PC-3 (cell line): ENCODE measurements at regions not wholly inside any gene's neighbourhood (a gene's known extent, or its start where the extent isn't known, plus 50 kb on each side); places are given as distances from the start of the nearest gene placed in this dataset.

Experiments used
- ATAC-seq: fragments of 200-7000 bp; cut with Tn5 transposase; 2 replicates; pipeline ENCODE4 v1.9.1; 2020; ENCODE audit warnings: mild to moderate bottlenecking, moderate library complexity
- BruUV-seq: library from RNA; stranded (reverse); fragments of 400-500 nt; replicated peaks from 2 replicates; lab custom pipeline; 2021; lab: Mats Ljungman, UMichigan
- CTCF ChIA-PET: fragments of 300-600 bp; sonication (Branson Sonifier 250); formaldehyde crosslinking; loops from one replicate; lab custom pipeline; 2022; ENCODE audit warnings: antibody characterized with exemption; lab: Charles Lee
- POLR2A ChIA-PET: fragments of 300-600 bp; sonication (Branson Sonifier 250); formaldehyde crosslinking; loops from one replicate; lab custom pipeline; 2022; ENCODE audit warnings: antibody characterized with exemption; ENCODE audit not compliant: unreplicated experiment; lab: Charles Lee
- DNase-seq: peaks from one replicate; pipeline ENCODE4 v3.0.0-alpha.2; 2015
- H2AFZ ChIP-seq: fragments of 300-600 bp; sonication (generic); 2 replicates; pipeline ENCODE4 v1.6.0; 2016; ENCODE audit warnings: antibody characterized with exemption, low read length
- H3F3A ChIP-seq: fragments of 300-600 bp; sonication (generic); one replicate; pipeline ENCODE4 v1.6.0; 2017; ENCODE audit warnings: antibody characterized with exemption, low read length, control low read depth, mild to moderate bottlenecking; ENCODE audit not compliant: unreplicated experiment
- H3K27ac ChIP-seq: fragments of 300-600 bp; sonication (generic); 2 replicates; pipeline ENCODE4 v1.5.1; 2016; ENCODE audit warnings: mild to moderate bottlenecking, low read length
- H3K27me3 ChIP-seq: fragments of 300-600 bp; sonication (generic); 2 replicates; pipeline ENCODE4 v1.6.1; 2016; ENCODE audit warnings: low read length, mixed read lengths
- H3K36me3 ChIP-seq: fragments of 300-600 bp; sonication (generic); 2 replicates; pipeline ENCODE4 v1.6.1; 2016; ENCODE audit warnings: low read depth, mixed run types, low read length, mixed read lengths
- H3K4me1 ChIP-seq: fragments of 300-600 bp; sonication (generic); 2 replicates; pipeline ENCODE4 v1.5.1; 2016; ENCODE audit warnings: low read length; ENCODE audit not compliant: insufficient read depth
- H3K4me2 ChIP-seq: fragments of 300-600 bp; sonication (generic); 2 replicates; pipeline ENCODE4 v1.6.0; 2016; ENCODE audit warnings: low read length
- H3K4me3 ChIP-seq: fragments of 300-600 bp; sonication (generic); 2 replicates; pipeline ENCODE4 v1.5.1; 2016; ENCODE audit warnings: mild to moderate bottlenecking, low read length, mixed read lengths
- H3K79me2 ChIP-seq: fragments of 300-600 bp; sonication (generic); 2 replicates; pipeline ENCODE4 v1.6.1; 2017; ENCODE audit warnings: low read length, mixed read lengths
- H3K9ac ChIP-seq: fragments of 300-600 bp; sonication (generic); 2 replicates; pipeline ENCODE4 v1.6.0; 2016; ENCODE audit warnings: mild to moderate bottlenecking, low read length
- H3K9me2 ChIP-seq: fragments of 300-600 bp; sonication (generic); replicated peaks from 2 replicates; pipeline ENCODE4 v1.6.1; 2016; ENCODE audit warnings: mixed run types, low read length, mixed read lengths
- H3K9me3 ChIP-seq: fragments of 300-600 bp; sonication (generic); 2 replicates; pipeline ENCODE4 v1.6.1; 2016; ENCODE audit warnings: low read length, mixed read lengths
- H4K20me1 ChIP-seq: fragments of 300-600 bp; sonication (generic); 2 replicates; pipeline ENCODE4 v1.6.1; 2016; ENCODE audit warnings: low read length, mixed read lengths
- EZH2 ChIP-seq: fragments of 300-600 bp; sonication (generic); IDR thresholded peaks from one replicate; pipeline ENCODE4 v1.6.1; 2017; ENCODE audit warnings: antibody characterized with exemption, mild to moderate bottlenecking, low read length; ENCODE audit not compliant: unreplicated experiment
- EZH2phosphoT487 ChIP-seq: fragments of 300-600 bp; sonication (generic); IDR thresholded peaks from 2 replicates; pipeline ENCODE4 v1.6.1; 2018; ENCODE audit warnings: mild to moderate bottlenecking, antibody characterized with exemption, low read length, borderline replicate concordance
- intact Hi-C: fragments of 100-400 bp; cut with micrococcal nuclease; formaldehyde crosslinking; loops from 2 replicates; pipeline ENCODE4 v1.9.0; 2023
- TF ChIP-seq, protein P1 (sequence below): fragments of 300-600 bp; sonication (generic); conservative IDR thresholded peaks from 2 replicates; pipeline ENCODE4 v1.5.1; 2017; ENCODE audit warnings: antibody characterized with exemption, low read depth, mild to moderate bottlenecking, low read length

DNA sequence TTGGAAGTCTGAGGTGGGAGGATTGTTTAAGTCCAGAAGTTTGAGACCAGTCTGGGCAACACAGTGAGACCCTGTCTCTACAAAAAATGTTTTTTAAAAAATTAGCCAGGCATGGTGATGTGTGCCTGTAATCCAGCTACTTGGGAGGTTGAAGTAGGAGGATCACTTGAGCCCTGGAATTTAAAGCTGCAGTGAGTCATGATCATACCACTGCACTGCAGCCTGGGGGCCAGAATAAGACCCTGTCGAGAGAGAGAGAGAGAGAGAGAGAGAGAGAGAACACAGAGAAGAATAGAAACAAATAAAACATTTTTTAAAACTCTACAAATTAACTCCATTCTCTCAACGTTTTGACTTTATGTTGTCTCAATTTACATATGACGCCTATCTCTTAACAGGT lies 111.8 kb downstream of the BARX1 start:
- Histone ChIP-seq H2AFZ (no peak overlapping the region), H3K4me2 (no peak overlapping the region), H3K4me3 (no peak overlapping the region), H3K27ac (no peak overlapping the region), H3K4me1 (no peaks in the 10 kb centered on the region), H3K79me2 (no peaks in the 10 kb centered on the region), H3K9ac (no peak overlapping the region), H3K9me2 (no peaks in the 10 kb centered on the region), H4K20me1 (no peaks in the 10 kb centered on the region), H3K27me3 (peaks cover 5% of the 10 kb centered on the region; the same call in 1 of the 2 replicates), H3K9me3 (no peaks in the 10 kb centered on the region), H3K36me3 (no peaks in the 10 kb centered on the region), H3F3A (no peaks in the 10 kb centered on the region)
- ChIA-PET CTCF (no interaction called here), POLR2A (no interaction called here)
- intact Hi-C loops = no loop called here
- no peak for ATAC-seq
- no peak for DNase-seq
- TF ChIP-seq EZH2 (no peak), EZH2phosphoT487 (no peak)
- TF ChIP-seq, protein P1, sequence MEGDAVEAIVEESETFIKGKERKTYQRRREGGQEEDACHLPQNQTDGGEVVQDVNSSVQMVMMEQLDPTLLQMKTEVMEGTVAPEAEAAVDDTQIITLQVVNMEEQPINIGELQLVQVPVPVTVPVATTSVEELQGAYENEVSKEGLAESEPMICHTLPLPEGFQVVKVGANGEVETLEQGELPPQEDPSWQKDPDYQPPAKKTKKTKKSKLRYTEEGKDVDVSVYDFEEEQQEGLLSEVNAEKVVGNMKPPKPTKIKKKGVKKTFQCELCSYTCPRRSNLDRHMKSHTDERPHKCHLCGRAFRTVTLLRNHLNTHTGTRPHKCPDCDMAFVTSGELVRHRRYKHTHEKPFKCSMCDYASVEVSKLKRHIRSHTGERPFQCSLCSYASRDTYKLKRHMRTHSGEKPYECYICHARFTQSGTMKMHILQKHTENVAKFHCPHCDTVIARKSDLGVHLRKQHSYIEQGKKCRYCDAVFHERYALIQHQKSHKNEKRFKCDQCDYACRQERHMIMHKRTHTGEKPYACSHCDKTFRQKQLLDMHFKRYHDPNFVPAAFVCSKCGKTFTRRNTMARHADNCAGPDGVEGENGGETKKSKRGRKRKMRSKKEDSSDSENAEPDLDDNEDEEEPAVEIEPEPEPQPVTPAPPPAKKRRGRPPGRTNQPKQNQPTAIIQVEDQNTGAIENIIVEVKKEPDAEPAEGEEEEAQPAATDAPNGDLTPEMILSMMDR = no peak
- no TSS peak for BruUV-seq

DNA sequence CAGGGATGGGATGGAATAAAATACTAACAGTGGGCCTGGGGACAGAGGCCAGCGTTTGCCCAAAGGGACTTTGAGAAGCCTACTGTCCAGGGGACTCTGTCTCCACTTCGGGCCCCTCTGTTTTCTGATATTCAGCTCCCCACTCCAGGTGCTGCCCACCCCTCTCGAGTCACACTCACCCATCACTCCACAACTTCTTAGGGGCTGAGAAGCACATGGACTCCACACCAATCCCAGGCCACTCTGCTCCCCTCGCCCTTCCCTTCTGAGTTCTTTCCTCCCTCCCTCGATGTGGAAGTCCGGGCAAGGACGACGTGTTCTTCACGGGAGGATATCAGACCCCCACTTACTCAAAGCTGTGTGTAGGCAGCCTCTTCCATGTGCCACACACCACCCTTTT lies 124.5 kb downstream of the BARX1 start:
- CTCF ChIA-PET = no interaction called here
- POLR2A ChIA-PET = no interaction called here

DNA sequence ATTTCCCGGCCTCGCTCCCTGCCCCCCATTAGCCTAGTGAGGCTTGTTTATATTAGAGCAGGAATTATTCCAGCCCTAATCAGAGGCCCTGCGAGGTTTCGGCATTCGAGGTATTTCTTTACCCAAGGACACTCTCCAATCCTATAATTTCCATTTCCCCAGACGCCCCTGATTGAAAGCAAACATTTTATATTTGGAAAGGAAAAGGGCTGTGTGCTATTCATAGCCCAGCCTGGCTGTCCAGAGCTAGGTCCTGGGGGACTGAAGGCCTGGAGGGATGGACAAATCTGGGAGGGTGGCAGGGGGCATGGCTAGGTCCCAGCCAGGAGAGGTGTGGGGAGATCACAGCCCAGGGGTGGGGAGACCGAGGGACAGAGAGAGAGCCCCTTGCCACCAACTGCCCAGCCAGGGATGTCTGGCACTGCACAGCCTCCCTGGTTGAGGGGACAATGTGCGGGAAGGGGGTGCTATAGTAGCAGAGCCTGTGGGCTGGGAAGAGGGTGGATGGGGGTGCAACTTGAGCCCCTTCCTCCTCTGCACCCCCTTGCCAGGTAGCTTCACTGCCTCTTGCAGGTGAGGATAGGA lies 125.1 kb downstream of the BARX1 start:
- no peaks in the 10 kb centered on the region for H3K9me2 ChIP-seq
- CTCF ChIA-PET = no interaction called here
- no peak overlapping the region for H3K9ac ChIP-seq
- no peaks in the 10 kb centered on the region for H3F3A ChIP-seq
- no peak overlapping the region for H3K4me2 ChIP-seq
- intact Hi-C loops = no loop called here
- BruUV-seq = no TSS peak
- H4K20me1 ChIP-seq = no peaks in the 10 kb centered on the region
- POLR2A ChIA-PET = no interaction called here
- H3K79me2 ChIP-seq = no peaks in the 10 kb centered on the region
- ATAC-seq (no peak), DNase-seq (no peak)
- no peak overlapping the region for H3K27ac ChIP-seq
- no peaks in the 10 kb centered on the region for H3K9me3 ChIP-seq
- no peak overlapping the region for H3K4me3 ChIP-seq
- no peak overlapping the region for H2AFZ ChIP-seq
- H3K4me1 ChIP-seq = no peaks in the 10 kb centered on the region
- no peaks in the 10 kb centered on the region for H3K36me3 ChIP-seq
- TF ChIP-seq, protein P1 = no peak
- TF ChIP-seq EZH2phosphoT487 (no peak), EZH2 (no peak)
- H3K27me3 ChIP-seq = no peaks in the 10 kb centered on the region

More for the DNA sequence above, 124.5 kb downstream of the BARX1 start:
- Histone ChIP-seq H3K79me2 (no peaks in the 10 kb centered on the region), H3K9me2 (no peaks in the 10 kb centered on the region), H3K36me3 (no peaks in the 10 kb centered on the region), H3K4me2 (no peak overlapping the region), H3F3A (no peaks in the 10 kb centered on the region), H3K4me3 (no peak overlapping the region), H4K20me1 (no peaks in the 10 kb centered on the region), H3K9ac (no peak overlapping the region), H3K4me1 (no peaks in the 10 kb centered on the region), H2AFZ (no peak overlapping the region), H3K27me3 (no peaks in the 10 kb centered on the region), H3K27ac (no peak overlapping the region), H3K9me3 (no peaks in the 10 kb centered on the region)
- no peak for ATAC-seq
- TF ChIP-seq EZH2phosphoT487 = no peak
- TF ChIP-seq EZH2 = no peak
- TF ChIP-seq, protein P1 = no peak
- BruUV-seq = no TSS peak
- DNase-seq = no peak
- intact Hi-C loops = no loop called here
